PC-3 (cell line): ENCODE measurements at regions not wholly inside any gene's neighbourhood (a gene's known extent, or its start where the extent isn't known, plus 50 kb on each side); places are given as distances from the start of the nearest gene placed in this dataset.

Experiments used
- ATAC-seq: fragments of 200-7000 bp; cut with Tn5 transposase; 2 replicates; pipeline ENCODE4 v1.9.1; 2020; ENCODE audit warnings: mild to moderate bottlenecking, moderate library complexity
- BruUV-seq: library from RNA; stranded (reverse); fragments of 400-500 nt; replicated peaks from 2 replicates; lab custom pipeline; 2021; lab: Mats Ljungman, UMichigan
- CTCF ChIA-PET: fragments of 300-600 bp; sonication (Branson Sonifier 250); formaldehyde crosslinking; loops from one replicate; lab custom pipeline; 2022; ENCODE audit warnings: antibody characterized with exemption; lab: Charles Lee
- POLR2A ChIA-PET: fragments of 300-600 bp; sonication (Branson Sonifier 250); formaldehyde crosslinking; loops from one replicate; lab custom pipeline; 2022; ENCODE audit warnings: antibody characterized with exemption; ENCODE audit not compliant: unreplicated experiment; lab: Charles Lee
- DNase-seq: peaks from one replicate; pipeline ENCODE4 v3.0.0-alpha.2; 2015
- H2AFZ ChIP-seq: fragments of 300-600 bp; sonication (generic); 2 replicates; pipeline ENCODE4 v1.6.0; 2016; ENCODE audit warnings: antibody characterized with exemption, low read length
- H3F3A ChIP-seq: fragments of 300-600 bp; sonication (generic); one replicate; pipeline ENCODE4 v1.6.0; 2017; ENCODE audit warnings: antibody characterized with exemption, low read length, control low read depth, mild to moderate bottlenecking; ENCODE audit not compliant: unreplicated experiment
- H3K27ac ChIP-seq: fragments of 300-600 bp; sonication (generic); 2 replicates; pipeline ENCODE4 v1.5.1; 2016; ENCODE audit warnings: mild to moderate bottlenecking, low read length
- H3K27me3 ChIP-seq: fragments of 300-600 bp; sonication (generic); 2 replicates; pipeline ENCODE4 v1.6.1; 2016; ENCODE audit warnings: low read length, mixed read lengths
- H3K36me3 ChIP-seq: fragments of 300-600 bp; sonication (generic); 2 replicates; pipeline ENCODE4 v1.6.1; 2016; ENCODE audit warnings: low read depth, mixed run types, low read length, mixed read lengths
- H3K4me1 ChIP-seq: fragments of 300-600 bp; sonication (generic); 2 replicates; pipeline ENCODE4 v1.5.1; 2016; ENCODE audit warnings: low read length; ENCODE audit not compliant: insufficient read depth
- H3K4me2 ChIP-seq: fragments of 300-600 bp; sonication (generic); 2 replicates; pipeline ENCODE4 v1.6.0; 2016; ENCODE audit warnings: low read length
- H3K4me3 ChIP-seq: fragments of 300-600 bp; sonication (generic); 2 replicates; pipeline ENCODE4 v1.5.1; 2016; ENCODE audit warnings: mild to moderate bottlenecking, low read length, mixed read lengths
- H3K79me2 ChIP-seq: fragments of 300-600 bp; sonication (generic); 2 replicates; pipeline ENCODE4 v1.6.1; 2017; ENCODE audit warnings: low read length, mixed read lengths
- H3K9ac ChIP-seq: fragments of 300-600 bp; sonication (generic); 2 replicates; pipeline ENCODE4 v1.6.0; 2016; ENCODE audit warnings: mild to moderate bottlenecking, low read length
- H3K9me2 ChIP-seq: fragments of 300-600 bp; sonication (generic); replicated peaks from 2 replicates; pipeline ENCODE4 v1.6.1; 2016; ENCODE audit warnings: mixed run types, low read length, mixed read lengths
- H3K9me3 ChIP-seq: fragments of 300-600 bp; sonication (generic); 2 replicates; pipeline ENCODE4 v1.6.1; 2016; ENCODE audit warnings: low read length, mixed read lengths
- H4K20me1 ChIP-seq: fragments of 300-600 bp; sonication (generic); 2 replicates; pipeline ENCODE4 v1.6.1; 2016; ENCODE audit warnings: low read length, mixed read lengths
- EZH2 ChIP-seq: fragments of 300-600 bp; sonication (generic); IDR thresholded peaks from one replicate; pipeline ENCODE4 v1.6.1; 2017; ENCODE audit warnings: antibody characterized with exemption, mild to moderate bottlenecking, low read length; ENCODE audit not compliant: unreplicated experiment
- EZH2phosphoT487 ChIP-seq: fragments of 300-600 bp; sonication (generic); IDR thresholded peaks from 2 replicates; pipeline ENCODE4 v1.6.1; 2018; ENCODE audit warnings: mild to moderate bottlenecking, antibody characterized with exemption, low read length, borderline replicate concordance
- intact Hi-C: fragments of 100-400 bp; cut with micrococcal nuclease; formaldehyde crosslinking; loops from 2 replicates; pipeline ENCODE4 v1.9.0; 2023
- TF ChIP-seq, protein P1 (sequence below): fragments of 300-600 bp; sonication (generic); conservative IDR thresholded peaks from 2 replicates; pipeline ENCODE4 v1.5.1; 2017; ENCODE audit warnings: antibody characterized with exemption, low read depth, mild to moderate bottlenecking, low read length

GRCh38 chr12:66765204-66765603 lies 86.3 kb upstream of the GRIP1 start:
- CTCF ChIA-PET: no interaction called here

GRCh38 chr12:66767536-66767935 lies 88.7 kb upstream of the GRIP1 start:
- TF ChIP-seq EZH2 (no peak), EZH2phosphoT487 (no peak)
- TF ChIP-seq, protein P1, sequence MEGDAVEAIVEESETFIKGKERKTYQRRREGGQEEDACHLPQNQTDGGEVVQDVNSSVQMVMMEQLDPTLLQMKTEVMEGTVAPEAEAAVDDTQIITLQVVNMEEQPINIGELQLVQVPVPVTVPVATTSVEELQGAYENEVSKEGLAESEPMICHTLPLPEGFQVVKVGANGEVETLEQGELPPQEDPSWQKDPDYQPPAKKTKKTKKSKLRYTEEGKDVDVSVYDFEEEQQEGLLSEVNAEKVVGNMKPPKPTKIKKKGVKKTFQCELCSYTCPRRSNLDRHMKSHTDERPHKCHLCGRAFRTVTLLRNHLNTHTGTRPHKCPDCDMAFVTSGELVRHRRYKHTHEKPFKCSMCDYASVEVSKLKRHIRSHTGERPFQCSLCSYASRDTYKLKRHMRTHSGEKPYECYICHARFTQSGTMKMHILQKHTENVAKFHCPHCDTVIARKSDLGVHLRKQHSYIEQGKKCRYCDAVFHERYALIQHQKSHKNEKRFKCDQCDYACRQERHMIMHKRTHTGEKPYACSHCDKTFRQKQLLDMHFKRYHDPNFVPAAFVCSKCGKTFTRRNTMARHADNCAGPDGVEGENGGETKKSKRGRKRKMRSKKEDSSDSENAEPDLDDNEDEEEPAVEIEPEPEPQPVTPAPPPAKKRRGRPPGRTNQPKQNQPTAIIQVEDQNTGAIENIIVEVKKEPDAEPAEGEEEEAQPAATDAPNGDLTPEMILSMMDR: no peak
- H3F3A ChIP-seq: no peaks in the 10 kb centered on the region
- H3K9ac ChIP-seq: no peak overlapping the region
- H3K9me2 ChIP-seq: no peaks in the 10 kb centered on the region
- H3K27me3 ChIP-seq: no peaks in the 10 kb centered on the region
- no peaks in the 10 kb centered on the region for H3K4me1 ChIP-seq
- H4K20me1 ChIP-seq: no peaks in the 10 kb centered on the region
- H3K9me3 ChIP-seq: no peaks in the 10 kb centered on the region
- no peaks in the 10 kb centered on the region for H3K36me3 ChIP-seq
- H3K4me2 ChIP-seq: no peak overlapping the region
- intact Hi-C loops: no loop called here
- H3K79me2 ChIP-seq: no peaks in the 10 kb centered on the region
- ATAC-seq (no peak), DNase-seq (no peak)
- CTCF ChIA-PET: no interaction called here
- no peak overlapping the region for H3K4me3 ChIP-seq
- no peak overlapping the region for H3K27ac ChIP-seq
- H2AFZ ChIP-seq: no peak overlapping the region
- POLR2A ChIA-PET: no interaction called here
- BruUV-seq: no TSS peak

More at GRCh38 chr12:66765204-66765603, 86.3 kb upstream of the GRIP1 start:
- H3K79me2 ChIP-seq: no peaks in the 10 kb centered on the region
- DNase-seq (no peak), ATAC-seq (no peak)
- no peak overlapping the region for H3K9ac ChIP-seq
- H3K4me3 ChIP-seq: no peak overlapping the region
- no peaks in the 10 kb centered on the region for H3K9me2 ChIP-seq
- BruUV-seq: no TSS peak
- H3K9me3 ChIP-seq: 0 out of 2 replicates have a peak, but pooled peaks cover 4% of the 10 kb centered on the region
- no peaks in the 10 kb centered on the region for H3F3A ChIP-seq
- POLR2A ChIA-PET: interaction anchor here (0.5 to 0.7 kb wide), 2 partner anchors 28 to 1631 kb away, joined by 3 to 4 read pairs; no protein-coding TSS in a partner anchor
- no peaks in the 10 kb centered on the region for H3K27me3 ChIP-seq
- intact Hi-C loops: no loop called here
- H4K20me1 ChIP-seq: no peaks in the 10 kb centered on the region
- H3K27ac ChIP-seq: no peak overlapping the region
- H2AFZ ChIP-seq: no peak overlapping the region
- no peaks in the 10 kb centered on the region for H3K36me3 ChIP-seq
- H3K4me2 ChIP-seq: no peak overlapping the region
- no peaks in the 10 kb centered on the region for H3K4me1 ChIP-seq
- TF ChIP-seq EZH2phosphoT487 (no peak), EZH2 (no peak)
- TF ChIP-seq, protein P1: no peak

- intact Hi-C loops: no loop called here
- Histone ChIP-seq H3F3A (no peaks in the 10 kb centered on the region), H2AFZ (no peak overlapping the region), H3K4me1 (no peaks in the 10 kb centered on the region), H3K4me3 (no peak overlapping the region), H3K79me2 (no peaks in the 10 kb centered on the region), H3K27ac (no peak overlapping the region), H3K9ac (no peak overlapping the region), H3K36me3 (no peaks in the 10 kb centered on the region), H3K4me2 (no peak overlapping the region), H3K27me3 (no peaks in the 10 kb centered on the region), H3K9me2 (no peaks in the 10 kb centered on the region), H3K9me3 (no peaks in the 10 kb centered on the region), H4K20me1 (no peaks in the 10 kb centered on the region)
- ChIA-PET CTCF (no interaction called here), POLR2A (no interaction called here)
- TF ChIP-seq EZH2phosphoT487 (no peak), EZH2 (no peak)
- TF ChIP-seq, protein P1: no peak
- no TSS peak for BruUV-seq
- DNase-seq: no peak
- no peak for ATAC-seq
Measured at GRCh38 chr12:66768293-66768692, 89.4 kb upstream of the GRIP1 start.
